Femur (tissue), 1 donor: ENCODE measurements at regions not wholly inside any gene's neighbourhood (a gene's known extent, or its start where the extent isn't known, plus 50 kb on each side); places are given as distances from the start of the nearest gene placed in this dataset.

Experiments
- DNase-seq: peaks from one replicate; pipeline ENCODE4 v3.0.0-alpha.2; 2017

GRCh38 chr2:17124575-17125318 is 393.5 kb downstream of the RAD51AP2 start:
- no peak for DNase-seq

- no peak for DNase-seq
Observed at GRCh38 chr2:17122887-17123501, 395.2 kb downstream of the RAD51AP2 start.

- no peak for DNase-seq
Observed at GRCh38 chr2:17115466-17115865, 402.8 kb downstream of the RAD51AP2 start.

GRCh38 chr2:17115042-17115441 is 403.2 kb downstream of the RAD51AP2 start:
- no peak for DNase-seq

DNA sequence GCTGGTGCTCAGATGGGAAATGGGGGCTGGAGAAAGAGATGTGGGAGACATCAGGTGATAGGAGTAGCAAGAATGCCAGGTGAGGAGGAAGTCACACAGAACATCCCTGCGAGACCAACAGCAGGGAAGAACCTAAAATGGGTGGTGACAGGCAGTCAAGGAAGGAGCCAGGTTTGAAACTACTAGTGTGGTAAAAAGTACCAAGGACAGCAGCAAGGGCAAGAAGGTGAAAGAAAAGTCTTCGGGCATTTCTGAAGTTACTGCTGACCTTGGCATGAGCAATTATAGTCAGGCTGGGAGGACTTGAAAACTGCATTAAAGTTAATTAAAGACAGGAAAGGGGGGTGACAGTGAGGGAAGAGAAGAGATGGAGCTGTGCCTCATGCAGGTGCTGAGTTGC is 410.4 kb downstream of the RAD51AP2 start:
- no peak for DNase-seq

GRCh38 chr2:17107151-17107550 is 411.1 kb downstream of the RAD51AP2 start:
- DNase-seq: no peak

GRCh38 chr2:17106418-17106817 is 411.8 kb downstream of the RAD51AP2 start:
- no peak for DNase-seq

- DNase-seq: no peak
Observed at GRCh38 chr2:17104454-17104853, 413.8 kb downstream of the RAD51AP2 start.

- DNase-seq: no peak
Observed at GRCh38 chr2:17101596-17101995, 416.6 kb downstream of the RAD51AP2 start.

DNA sequence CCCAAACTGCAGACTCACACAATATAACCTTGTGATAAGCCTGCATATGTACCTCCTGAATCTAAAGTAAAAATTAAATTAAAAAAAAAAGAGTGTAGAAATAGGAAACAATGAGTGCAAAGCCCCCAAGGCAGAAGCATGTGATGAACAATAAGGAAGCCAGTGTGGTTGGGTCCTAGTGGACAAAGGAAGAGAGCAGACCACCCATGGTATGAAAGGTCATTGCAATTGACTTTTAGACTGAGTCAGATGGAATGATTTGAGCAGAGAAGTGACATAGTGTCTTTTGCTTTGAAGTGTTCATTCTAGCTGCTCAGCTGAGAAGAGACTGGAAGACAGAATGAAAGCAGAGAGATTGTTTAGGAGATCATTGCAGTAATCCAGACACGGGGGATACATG is 417.1 kb downstream of the RAD51AP2 start:
- DNase-seq: no peak

GRCh38 chr2:17095340-17095739 is 422.9 kb downstream of the RAD51AP2 start:
- no peak for DNase-seq

- no peak for DNase-seq
Observed at GRCh38 chr2:17093712-17094111, 424.5 kb downstream of the RAD51AP2 start.

DNA sequence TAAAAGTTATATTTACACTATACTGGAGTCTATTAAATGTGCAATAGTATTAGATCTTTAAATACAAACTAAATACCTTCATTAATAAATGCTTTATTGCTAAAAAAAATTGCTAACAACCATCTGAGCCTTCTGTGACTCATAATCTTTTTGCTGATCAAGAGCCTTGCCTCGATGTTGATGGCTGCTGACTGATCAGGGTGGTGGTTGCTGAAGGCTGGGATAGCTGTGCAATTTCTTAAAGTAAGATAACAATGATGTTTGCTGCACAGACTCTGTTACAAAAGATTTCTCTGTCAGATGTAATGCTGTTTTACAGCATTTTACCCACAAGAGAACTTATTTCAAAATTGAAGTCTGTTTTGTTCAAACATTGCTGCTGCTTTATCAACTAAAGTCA is 421.4 kb upstream of the CYRIA start:
- DNase-seq: no peak

DNA sequence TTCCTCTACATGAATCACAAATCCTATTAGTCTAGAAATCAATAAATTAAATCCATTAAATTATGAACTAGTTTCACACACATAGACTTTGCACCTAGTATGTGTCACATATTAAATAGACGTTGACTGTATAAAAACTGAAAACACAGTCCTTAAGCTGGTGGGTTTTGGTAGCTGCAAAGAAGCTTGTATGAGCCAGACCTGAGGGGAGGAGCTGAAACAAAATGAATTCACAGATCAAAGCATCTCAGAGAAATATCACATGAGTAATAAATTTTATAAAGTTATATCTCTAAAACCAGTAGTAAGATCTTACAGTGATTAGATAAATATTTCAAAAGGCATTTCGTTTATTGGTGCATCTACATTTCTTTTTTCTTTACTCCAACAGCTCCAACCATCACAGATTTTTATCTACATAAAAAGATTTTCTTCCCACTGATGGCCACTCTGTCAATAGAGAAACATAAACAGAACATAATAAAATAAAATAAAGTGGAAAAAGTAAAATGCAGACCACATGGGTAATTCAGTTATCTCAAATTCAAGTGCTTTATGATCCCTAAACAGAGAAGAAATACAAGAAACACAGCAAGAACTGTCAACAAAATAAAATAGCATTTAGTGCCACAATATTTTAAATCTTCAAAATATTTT is 420.0 kb upstream of the CYRIA start:
- no peak for DNase-seq

- no peak for DNase-seq
Observed at GRCh38 chr2:17084877-17085276, 419.2 kb upstream of the CYRIA start.

- no peak for DNase-seq
Observed at GRCh38 chr2:17083902-17084301, 418.3 kb upstream of the CYRIA start.

DNA sequence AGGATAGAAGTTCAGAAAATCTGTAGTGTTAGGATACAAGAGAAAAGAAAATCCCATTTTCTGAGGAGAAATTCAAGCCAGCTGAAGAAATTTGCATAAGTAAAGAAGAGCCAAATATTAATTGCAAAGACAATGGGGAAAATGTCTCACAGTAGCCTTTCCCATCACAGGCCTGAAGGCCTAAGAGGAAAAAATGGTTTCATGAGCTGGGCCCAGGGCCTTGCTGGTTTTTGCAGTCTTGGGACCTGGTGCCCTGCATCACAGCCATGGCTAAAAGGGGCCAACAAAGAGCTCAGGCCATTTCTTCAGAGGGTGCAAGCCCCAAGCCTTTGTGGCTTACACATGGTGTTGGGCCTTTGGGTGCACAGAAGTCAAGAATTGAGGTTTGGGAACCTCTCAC is 413.6 kb upstream of the CYRIA start:
- no peak for DNase-seq

- no peak for DNase-seq
Observed at GRCh38 chr2:17076533-17076932, 410.9 kb upstream of the CYRIA start.

- no peak for DNase-seq
Observed at GRCh38 chr2:17070711-17071110, 405.1 kb upstream of the CYRIA start.

- DNase-seq: no peak
Observed at GRCh38 chr2:17069564-17069963, 403.9 kb upstream of the CYRIA start.

DNA sequence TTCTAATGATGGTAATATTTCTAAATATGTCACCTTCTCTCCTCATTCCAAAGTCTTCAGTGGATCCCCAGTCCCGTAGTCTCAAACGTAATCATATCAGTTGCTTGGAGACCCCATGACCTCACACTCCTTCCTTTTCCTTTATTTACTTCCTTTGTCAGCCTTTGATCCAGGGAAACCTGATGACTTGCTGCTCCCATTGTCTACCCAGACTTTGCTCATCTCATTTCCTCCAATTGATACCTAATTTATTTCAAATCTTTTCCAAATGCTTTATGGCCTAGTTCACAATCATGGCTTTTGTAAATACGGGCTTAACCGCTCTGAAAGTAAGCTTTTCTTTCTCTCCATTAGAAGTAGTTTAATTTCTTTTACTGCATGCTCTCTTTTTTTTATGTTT is 402.4 kb upstream of the CYRIA start:
- DNase-seq: no peak

DNA sequence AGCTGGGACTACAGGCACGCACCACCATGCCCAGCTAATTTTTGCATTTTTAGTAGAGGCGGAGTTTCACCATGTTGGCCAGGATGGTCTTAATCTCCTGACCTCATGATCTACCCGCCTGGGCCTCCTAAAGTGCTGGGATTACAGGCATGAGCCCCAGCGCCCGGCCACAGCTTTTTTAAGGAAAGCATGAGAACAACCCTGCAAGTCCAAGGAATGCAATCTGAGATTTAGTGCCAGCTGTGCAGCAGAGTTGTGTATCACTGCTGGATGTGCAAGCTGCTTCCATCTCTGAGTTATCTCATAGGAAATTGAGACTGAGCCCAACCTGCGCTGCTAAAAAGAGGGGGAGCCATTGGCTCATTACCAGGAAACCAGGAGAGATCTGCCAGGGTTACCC is 399.9 kb upstream of the CYRIA start:
- DNase-seq: no peak

GRCh38 chr2:17061028-17061427 is 395.4 kb upstream of the CYRIA start:
- no peak for DNase-seq

- peak; percentile 24 for DNase-seq
Observed at GRCh38 chr2:17059458-17059857, 393.8 kb upstream of the CYRIA start.
